CD4-positive, alpha-beta T cell treated with Interleukin-12 subunit alpha and Interleukin-12 subunit beta, for 1 hour (primary cell): ENCODE measurements at regions not wholly inside any gene's neighbourhood (a gene's known extent, or its start where the extent isn't known, plus 50 kb on each side); places are given as distances from the start of the nearest gene placed in this dataset.

Experiments used
- DNase-seq: peaks from one replicate; pipeline ENCODE4 v3.0.0-alpha.2; 2020

DNA sequence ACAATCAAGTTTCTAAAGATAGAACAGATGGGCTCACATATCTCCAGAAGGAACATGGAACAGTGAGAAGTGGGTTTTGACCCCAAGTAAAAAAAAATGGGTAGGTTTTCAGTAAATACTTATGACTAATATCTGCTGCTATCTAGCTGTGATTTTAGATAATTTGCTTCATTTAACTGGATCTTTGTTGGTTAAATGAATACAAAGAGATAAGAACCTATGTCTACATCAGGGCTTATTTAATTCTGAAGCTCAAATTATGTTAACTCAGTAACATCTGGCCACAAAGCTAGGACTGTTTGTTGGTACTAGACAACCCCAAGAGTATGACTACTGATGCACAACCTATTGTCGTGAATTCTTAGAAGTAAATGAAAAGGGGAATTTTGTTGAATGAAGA lies 144.4 kb upstream of the SESN3 start:
- DNase-seq: no peak

DNA sequence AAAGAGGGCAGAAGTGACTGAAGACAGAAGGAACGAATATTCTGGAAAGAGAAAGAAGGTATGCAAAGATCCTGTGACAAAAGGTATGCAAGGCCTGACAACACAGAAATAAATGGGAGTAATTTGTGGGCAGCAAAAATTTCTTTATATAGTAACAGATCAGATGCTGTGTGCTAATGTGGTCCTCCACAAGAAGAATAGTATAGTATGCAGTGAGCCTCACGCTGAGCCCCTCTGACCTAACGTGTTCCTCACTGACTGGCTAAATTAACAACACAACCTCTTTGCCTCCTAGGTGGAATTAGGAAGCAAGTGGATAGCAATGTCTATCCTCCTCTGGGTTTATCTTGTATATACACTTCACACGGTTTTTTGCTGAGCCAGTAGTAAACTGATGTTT lies 143.1 kb upstream of the SESN3 start:
- DNase-seq: no peak

DNA sequence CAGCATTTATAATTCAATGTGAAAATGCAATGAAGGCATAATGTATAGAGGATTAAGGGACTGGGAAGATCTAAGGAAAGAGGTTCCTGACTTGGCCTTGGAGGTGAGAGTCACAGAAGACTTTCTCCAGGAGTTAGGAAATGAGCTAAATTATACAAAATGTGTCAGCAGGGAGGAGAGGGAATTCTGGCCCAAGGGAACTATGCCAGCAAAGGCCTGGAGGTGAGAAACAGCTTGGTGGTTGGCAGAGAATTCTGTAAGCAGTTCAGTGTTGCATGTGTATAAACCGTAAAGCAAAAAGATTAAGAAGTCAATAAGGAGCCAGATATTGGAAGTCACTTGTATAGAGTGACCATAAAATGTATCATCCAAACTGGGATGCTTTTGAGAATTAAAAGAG lies 142.2 kb upstream of the SESN3 start:
- no peak for DNase-seq

DNA sequence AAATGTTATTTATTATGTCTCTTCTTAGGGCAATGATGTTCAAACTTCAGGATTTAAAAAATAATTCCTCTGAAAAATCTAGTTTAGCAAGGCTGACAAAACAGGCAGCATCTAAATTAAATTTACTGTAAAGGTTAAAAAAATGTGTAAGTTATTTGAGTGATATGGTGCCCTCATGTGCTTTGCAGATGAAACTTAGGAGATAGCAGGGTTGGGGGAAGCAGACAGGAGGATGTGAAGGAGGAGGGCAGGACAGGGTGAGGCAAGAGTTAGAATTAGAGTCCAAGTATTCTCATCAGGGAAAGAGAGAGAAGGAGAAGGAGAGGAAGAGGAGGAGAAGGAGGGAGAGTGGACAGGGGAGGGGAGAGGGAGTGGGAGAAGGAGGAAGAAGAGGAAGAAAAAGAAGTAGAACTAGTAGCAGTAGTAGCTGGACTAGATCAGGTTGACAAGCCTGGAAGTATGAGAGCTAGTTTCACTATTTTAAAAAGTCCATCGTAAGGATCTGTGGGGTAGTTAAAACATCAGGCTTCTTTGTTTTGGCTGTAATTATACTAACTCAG lies 141.2 kb upstream of the SESN3 start:
- DNase-seq: no peak

DNA sequence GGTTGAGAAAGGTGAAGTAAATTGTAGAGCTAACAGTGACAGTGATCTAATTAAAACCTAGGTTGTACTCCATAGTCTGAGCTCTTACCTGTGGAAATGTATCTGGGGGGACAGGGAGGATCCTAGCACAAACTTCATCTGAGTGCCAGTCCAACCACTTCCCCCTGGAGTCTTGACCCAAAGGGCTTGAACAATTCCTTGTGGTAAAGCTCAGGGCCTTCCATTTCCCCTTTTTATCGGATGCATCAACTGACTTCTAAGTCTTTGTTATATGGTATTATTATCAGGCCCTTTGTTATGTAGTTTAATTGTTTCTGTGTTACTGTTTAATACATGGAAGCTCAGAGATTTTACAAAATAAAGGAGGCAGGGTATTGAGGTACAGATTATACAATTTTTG lies 140.2 kb upstream of the SESN3 start:
- DNase-seq: no peak

DNA sequence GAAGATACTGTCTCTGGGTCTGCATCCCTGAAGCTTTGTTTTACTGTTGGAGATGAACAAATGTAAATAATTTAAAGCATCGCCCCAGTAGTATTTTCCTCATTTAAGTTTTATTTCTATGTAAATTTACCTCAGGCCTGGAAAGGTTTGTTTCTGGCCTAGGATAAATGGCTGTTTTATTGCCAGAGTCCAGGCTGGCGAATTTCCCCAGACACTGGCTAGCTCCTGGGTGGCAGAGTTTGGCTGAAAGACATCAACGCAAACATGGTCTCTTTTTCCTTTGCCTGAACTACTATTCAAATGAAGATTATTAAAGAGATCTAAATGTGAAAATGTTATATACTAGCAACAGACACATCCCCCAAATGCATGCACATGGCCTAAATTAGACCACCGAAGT lies 136.7 kb upstream of the SESN3 start:
- DNase-seq: no peak

DNA sequence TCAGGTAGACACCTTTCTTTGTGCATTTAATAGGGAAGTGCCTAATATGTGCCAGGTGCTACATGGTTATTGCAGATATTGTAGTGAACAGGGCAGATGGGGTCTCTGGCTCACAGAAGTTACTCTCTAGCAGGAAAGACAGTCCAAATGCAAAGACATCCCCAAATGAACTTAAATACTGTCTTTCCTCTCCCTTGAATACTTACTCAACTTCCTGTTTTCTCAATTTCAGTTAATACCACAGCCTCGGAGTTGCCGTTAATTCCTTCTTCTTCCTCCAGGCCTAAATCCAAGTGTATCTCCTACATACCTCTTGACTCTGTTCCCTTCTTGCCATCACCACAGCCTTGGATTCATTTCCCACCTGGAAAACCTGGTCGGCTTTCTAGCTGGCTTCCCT lies 134.3 kb upstream of the SESN3 start:
- DNase-seq: no peak

DNA sequence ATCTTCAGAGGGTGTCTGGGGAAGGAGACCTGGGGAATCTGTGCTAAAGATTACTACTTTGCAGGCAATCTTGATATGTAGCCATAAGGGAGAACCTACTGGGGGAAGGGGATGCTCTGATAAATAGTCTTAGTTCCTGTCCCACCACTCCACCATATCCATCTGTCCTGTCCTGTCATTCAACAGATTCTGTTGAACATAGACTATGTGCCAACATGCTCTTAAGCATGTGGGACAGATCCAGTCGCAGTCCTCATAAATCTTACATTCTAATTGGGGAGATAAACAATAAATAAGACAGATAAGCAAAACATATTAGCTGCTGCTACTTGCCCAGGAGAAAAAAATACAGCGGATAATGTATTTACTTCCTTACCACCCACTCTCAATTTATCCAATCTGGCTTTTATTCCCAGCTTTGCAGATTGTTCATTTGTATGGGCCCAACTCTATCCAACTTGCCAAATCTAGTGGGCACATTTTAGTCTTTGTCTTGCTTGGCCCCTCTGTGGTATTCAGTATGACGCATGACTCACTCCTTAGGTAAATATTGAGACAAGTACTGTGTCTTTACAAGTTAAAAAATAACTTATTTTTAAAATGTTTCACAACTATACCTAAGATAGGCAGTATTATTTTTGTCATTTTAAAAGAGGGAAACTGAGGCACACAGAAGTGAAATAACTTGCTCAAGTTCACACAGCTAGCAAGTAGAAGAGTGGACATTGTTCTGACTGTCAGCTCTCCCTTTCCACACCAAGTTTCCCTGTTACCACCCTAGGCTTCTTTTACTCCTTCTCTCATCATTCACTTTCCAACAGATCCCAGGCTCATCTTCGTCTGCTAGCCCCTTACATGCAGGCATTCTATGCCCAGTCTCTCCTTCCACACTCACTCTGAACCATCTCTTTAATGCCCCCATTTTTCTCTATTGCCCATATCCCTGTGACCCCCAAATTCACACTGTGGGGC lies 133.6 kb upstream of the SESN3 start:
- no peak for DNase-seq

DNA sequence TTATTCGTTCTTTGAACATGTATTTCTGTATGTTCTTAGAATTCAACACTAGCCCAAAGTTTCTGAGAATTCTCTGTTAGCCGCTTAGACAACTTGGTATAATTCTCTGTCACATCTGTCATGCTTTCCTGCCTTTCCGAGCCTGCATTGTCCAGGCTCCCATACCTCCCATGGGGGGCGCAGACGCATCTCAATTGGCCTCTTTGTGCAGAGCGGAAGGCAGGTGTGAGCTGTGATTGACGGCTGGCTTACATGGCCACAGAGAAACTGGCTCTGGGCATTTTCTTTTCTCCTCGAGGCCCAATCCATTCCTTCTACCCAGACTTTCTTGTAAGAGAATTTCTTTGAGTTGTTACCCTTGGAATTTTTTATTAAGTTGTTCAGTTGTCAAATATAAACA lies 132.7 kb upstream of the SESN3 start:
- DNase-seq: no peak

DNA sequence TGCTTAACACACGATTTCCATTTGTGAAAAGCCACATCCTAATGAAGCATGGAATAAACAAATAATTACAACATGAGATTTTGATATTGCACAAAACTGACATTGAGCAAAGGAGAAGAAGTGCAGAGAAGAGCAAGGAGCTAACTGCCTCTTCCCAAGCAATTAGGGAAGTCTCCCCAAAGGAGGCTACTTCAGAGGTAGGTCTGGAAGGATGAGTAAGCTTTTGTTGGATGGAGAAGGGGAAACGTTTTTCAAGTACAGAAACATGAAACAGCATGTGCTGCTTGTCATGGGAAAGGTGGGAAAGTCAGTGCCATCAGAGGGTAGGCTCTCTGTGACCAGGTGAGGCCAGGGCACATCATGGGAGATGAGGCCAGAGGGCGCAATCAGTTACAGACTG lies 132.2 kb upstream of the SESN3 start:
- DNase-seq: no peak

DNA sequence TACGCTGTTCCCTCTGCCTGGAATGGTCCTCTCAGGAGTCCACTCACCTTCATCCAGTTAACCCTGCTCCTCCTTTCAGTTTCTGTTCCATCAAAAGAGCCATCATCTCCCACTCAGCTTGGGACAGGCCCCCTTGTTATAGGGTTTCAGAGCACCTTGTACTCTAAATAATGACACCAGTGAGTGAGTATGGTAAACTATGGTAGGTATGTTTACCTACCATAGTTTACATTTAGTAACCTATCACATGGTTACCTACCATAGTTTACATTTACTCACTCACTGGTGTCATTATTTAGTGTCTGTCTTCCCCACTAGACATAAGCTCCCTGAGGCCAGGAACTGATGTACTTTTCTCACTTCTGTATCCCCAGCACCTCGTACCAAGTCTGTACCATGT lies 130.2 kb upstream of the SESN3 start:
- no peak for DNase-seq

DNA sequence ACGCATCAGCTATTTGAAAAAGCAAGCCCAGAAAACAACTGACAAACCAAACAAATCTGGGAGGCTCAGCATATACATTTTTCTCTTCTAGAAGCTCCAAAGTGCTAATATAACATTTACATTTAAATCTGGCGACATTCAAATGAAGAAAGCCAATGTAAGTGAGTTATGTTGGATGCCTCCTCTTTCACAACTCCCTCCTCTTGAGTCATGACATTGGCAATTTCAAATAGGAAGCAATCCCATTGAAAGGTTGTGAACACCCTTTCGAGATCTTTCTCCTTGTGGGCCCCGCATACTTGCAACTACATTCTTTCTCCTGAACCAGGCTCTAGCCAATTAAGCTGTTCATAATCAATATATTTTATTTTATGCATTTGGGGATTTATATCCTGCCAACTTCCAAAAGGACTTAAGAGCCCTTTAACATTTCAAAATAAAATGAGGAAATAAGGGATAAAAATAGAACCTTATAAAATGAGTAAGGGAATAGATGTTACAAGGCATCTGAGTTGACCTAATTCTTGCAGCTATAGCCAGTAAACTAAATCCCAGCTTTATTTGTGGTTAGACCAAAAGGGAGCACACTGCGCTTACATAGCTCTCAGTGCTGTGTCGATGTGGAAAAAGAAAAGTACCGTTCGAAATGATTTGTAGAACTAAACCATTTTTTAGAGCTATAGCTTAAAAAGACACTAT lies 129.5 kb upstream of the SESN3 start:
- no peak for DNase-seq

DNA sequence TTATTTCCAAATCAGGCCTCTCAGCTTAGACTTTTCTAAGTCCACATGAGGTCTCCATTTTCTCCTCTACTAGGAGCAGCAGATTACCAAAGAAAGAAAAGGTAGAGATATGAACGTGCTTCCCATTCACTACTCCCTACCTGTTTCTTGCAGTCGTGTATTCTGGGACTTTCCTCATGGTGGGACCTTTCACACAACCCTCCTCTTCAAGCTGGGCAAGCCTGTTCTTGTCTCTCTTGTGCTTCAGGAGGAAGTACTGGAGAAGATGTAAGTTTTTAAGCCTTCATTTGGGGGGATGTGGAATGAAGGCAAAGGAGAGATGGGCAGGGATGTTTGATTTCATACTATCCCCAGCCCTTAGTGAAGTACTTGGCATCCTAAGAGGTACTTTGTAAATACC lies 128.8 kb upstream of the SESN3 start:
- DNase-seq: no peak

DNA sequence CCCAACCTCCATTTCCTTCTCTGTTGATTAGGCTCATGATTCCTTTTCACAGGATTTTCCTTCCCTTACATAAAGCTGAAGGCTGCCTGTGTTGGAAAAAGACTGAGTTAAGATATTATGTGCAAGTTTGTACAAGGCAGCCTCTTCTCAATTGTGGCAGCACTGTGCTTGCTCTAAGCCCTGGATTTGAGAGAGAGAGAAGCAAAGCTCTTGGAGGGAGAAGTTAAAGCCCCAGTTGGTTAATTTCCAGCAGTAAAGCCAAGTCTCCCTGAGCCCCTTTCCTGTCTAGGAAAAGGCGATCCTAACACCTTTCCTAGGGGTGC lies 128.3 kb upstream of the SESN3 start:
- DNase-seq: no peak

DNA sequence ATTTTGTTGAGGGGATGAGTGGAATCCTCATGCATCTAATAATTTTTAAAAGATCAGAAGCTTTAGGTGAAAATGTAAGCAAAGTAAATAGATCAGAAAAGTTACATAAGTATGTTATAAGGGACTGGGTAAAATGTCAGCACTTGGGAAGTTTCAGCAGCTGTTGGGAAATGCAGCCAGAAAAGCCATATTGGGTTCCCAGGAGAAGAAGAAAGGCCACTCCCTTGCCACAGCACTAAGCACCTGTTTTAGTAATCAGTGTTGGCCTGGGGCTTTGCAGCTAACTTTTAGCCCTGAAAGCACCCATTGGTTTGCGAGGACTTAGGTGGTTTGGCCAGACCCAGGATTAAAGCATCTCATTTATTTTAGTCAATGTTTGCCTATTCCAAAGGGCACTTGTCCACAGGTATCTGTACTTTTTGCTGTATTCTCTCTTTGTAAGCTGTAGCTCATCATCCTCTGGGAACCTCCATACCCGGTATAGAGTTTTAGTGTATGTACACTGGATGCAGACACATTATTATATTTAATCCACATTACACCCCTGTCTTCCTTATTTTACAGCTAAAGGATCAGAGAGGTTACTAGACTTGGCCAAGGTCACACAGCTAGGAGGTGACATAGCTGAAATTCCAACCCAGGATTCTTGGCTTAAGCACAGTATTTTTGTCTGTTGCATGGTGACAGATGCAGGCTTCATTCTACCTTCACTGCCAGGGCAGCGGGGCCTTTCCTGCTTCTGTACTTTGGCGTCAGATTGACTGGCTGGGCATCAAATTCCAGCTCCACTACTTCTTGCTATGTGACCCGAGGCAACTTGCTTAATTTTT lies 127.7 kb upstream of the SESN3 start:
- DNase-seq: no peak

DNA sequence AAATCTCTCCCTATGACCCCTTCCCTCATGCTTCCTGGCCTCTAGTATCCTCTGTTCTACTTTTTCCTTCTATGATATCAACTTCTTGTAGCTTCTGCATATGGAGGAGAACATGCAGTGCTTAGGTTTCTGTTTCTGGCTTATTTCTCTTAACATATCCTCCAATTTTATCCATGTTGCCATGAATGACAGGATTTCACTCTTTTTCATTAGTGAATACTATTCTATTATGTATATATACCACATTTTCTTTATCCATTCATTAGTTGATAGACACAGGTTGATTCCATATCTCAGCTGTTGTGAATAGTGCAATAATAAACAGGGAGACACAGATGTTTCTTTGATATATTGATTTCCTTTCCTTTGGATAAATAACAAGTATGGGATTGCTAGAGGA lies 123.3 kb upstream of the SESN3 start:
- DNase-seq: no peak

DNA sequence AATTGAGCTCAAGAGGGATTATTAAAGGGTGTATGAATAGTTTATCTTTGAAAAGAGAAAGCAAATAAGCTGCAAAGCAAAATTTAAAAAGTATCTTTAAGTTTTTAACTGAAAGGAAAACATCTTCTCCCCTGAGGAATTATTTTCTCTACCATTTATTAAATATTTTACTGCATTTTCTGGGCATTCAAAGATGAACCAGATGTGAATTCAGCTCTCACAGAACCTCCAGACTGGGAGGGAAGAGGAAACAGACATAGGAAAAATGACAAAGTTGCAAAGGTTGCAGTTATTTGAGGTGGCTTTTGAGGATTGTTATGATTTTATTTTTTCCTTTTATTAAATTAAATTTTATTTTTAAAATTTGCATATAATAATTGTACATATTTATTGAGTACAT lies 122.7 kb upstream of the SESN3 start:
- DNase-seq: no peak

DNA sequence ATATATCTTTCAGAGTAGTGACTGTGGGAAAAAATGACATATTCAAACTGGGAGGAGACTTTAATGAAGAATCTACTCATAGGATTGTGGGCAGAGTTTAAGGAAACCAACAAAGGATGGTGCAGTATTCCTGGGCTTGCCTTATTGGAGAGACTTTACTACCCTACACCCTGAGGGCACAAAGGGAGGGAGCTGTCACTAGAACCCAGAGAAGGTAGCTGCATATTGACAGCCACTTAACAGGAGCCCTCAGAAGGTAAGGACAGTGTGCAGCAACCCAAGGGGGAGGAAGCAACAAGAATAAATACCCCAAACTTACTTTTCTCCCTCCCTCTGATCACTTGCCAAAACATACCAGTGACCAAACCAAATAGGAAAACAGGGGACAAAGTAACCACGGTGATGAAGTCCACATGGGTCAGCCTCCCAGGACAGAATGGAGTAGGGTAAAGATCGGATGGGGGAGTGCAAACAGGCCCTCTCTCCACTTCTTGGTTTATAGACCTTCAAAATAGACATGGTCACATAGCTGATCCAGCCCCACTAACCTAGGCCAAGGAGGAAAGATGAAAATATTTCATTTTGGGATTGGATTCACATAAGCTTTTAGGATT lies 121.8 kb upstream of the SESN3 start:
- DNase-seq: no peak

DNA sequence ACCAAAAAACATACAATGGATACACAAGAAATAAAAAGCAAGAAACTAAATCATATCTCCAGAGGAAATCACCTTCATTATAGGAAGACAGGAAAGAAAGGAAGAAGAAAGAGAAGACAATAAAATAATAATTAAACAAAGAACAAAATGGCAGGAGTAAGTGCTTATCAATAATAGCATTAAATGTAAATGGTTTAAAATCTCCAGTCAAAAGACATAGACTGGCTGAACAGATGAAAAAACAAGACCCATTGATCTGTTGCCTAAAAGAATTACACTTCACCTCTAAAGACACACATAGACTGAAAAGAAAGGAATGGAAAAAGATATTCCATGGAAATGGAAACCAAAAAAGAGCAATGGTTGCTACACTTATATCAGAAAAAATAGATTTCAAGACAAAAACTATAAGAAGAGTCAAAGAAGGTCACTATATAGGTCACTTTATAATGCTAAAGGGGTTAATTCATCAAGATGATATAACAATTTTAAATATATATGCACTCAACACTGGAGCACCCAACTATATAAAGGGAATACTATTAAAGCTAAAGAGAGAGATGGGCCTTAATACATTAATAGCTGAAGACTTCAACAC lies 118.4 kb upstream of the SESN3 start:
- no peak for DNase-seq

DNA sequence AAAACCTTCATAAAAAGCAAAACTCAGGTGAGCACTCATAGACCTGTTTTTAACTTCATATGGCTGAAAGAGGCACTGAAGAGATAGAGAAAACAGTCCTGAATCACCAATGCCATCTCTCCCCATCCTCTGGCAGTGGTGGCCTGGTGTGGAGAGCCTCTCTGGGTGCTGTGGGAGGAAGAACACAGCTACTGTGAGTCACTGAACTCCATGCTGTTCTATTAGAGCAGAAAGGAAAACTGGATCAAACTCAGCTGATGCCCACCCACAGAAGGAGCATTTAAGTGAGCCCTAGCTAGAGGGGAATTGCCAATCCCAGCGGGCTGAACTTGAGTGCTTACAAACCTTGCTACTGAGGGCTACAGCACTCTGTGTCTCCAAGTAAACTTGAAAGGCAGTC lies 115.3 kb upstream of the SESN3 start:
- DNase-seq: no peak

DNA sequence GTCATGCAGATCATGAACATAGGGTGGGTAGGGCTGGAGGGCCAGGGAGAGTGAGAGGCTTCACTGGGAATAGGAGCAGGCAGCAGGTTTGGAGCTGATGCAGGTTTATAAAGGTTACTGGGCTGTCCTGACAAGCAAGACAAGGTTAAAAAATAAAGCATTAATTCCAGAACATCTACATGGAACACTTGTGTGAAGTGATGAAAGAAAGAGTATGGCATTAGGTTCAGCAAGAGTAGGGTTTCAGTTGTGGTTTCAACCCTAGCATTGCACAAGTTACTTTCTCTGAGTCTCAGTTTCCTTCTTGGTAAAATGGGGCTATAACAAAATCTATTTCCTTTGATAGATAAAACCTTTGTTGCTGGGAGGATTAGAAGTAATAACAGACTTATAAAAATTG lies 114.6 kb upstream of the SESN3 start:
- DNase-seq: no peak

DNA sequence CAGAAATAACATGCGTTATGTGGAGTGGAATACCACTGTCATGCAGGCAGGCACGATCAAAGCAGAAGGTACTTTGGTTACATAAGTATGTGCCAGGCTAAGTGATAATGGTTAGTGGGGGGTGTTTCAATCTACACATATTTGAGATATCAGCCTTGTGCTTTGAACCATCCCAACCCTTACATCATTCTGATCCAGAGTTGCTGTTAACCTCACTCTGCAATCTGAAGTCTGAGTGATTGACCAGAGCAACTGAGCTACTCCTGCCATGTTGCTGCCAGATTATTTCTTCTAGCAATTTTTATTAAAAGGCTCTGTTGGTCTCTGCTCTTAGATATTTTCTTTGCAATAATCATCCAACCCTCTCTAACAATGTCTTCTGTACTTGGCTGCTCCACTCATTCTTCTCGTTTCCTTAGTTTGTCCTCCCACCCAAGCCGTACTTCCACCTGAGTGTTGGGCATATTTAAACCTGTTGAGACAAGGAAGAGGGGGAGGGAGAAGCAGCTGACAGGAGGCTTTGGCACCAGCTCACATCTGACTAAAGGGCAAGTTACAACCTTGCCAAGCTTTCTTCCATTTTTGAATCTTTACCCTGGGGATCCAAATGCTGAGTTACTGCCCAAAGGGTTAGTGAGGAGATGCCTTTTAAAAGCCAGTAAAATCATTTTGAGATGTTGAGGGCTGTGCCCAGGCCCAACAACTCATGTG lies 114.1 kb upstream of the SESN3 start:
- no peak for DNase-seq
